Gastroesophageal sphincter (tissue), 4 donors: ENCODE measurements at regions not wholly inside any gene's neighbourhood (a gene's known extent, or its start where the extent isn't known, plus 50 kb on each side); places are given as distances from the start of the nearest gene placed in this dataset.

Experiments used
- ATAC-seq: fragments of 150-250 bp; one replicate; pipeline ENCODE4 v1.9.1; 2016; ENCODE audit warnings: mild to moderate bottlenecking, moderate library complexity
- H3K27ac ChIP-seq, 4 donors: fragments of 200-600 bp; sonication (generic) in 3 of 4; 1 replicate in 3 of 4; 2 replicates in 1 of 4; pipeline ENCODE4 v1.5.1; 2016 to 2019
- H3K27me3 ChIP-seq: fragments of 200-600 bp; sonication (generic); one replicate; pipeline ENCODE4 v1.5.1; 2019
- H3K36me3 ChIP-seq, 2 donors: fragments of 200-600 bp; sonication (generic); one replicate each; pipeline ENCODE4 v1.5.1; 2019; ENCODE audit warnings: control low read depth in 1 of 2
- H3K4me1 ChIP-seq, 3 donors: fragments of 200-600 bp; sonication (generic); 1 replicate in 2 of 3; 2 replicates in 1 of 3; pipeline ENCODE4 v1.5.1; 2016 to 2019; ENCODE audit warnings: control low read depth in 2 of 3
- H3K4me3 ChIP-seq, 2 donors: fragments of 200-600 bp; sonication (generic); one replicate each; pipeline ENCODE4 v1.5.1; 2019; ENCODE audit warnings: mild to moderate bottlenecking in 1 of 2, moderate library complexity in 1 of 2
- H3K9me3 ChIP-seq, 3 donors: fragments of 200-600 bp; sonication (generic); one replicate each; pipeline ENCODE4 v1.5.1; 2017 to 2019; ENCODE audit warnings: control low read depth in 2 of 3
- EP300 ChIP-seq: sonication (generic); formaldehyde crosslinking; IDR thresholded peaks from one replicate; pipeline ENCODE4 v1.6.1; 2017; ENCODE audit warnings: antibody characterized with exemption, mild to moderate bottlenecking
- POLR2A ChIP-seq, 2 donors: fragments of 450-650 bp; IDR thresholded peaks; one replicate each; pipeline ENCODE4 v1.6.1; 2017; ENCODE audit warnings: antibody characterized with exemption in 2 of 2, mild to moderate bottlenecking in 2 of 2, moderate library complexity in 1 of 2
- POLR2AphosphoS5 ChIP-seq: sonication (generic); formaldehyde crosslinking; IDR thresholded peaks from one replicate; pipeline ENCODE4 v1.6.1; 2017; ENCODE audit warnings: antibody characterized with exemption
- WGBS, 2 donors: methylation state at CpG; one replicate each; pipeline ENCODE4 v1.1.5; 2018; ENCODE audit warnings: low coverage in 1 of 2; 5-methylcytosine and 5-hydroxymethylcytosine counted together
- TF ChIP-seq, protein P1 (sequence below), 4 experiments: fragments of 200-600 bp in 2 of 4; fragments of 450-650 bp in 2 of 4; sonication (generic) in 1 of 4; IDR thresholded peaks; one replicate each; pipeline ENCODE4 v1.5.1; 2017 to 2019; ENCODE audit warnings: antibody characterized with exemption in 4 of 4, mild to moderate bottlenecking in 2 of 4, moderate library complexity in 2 of 4

DNA sequence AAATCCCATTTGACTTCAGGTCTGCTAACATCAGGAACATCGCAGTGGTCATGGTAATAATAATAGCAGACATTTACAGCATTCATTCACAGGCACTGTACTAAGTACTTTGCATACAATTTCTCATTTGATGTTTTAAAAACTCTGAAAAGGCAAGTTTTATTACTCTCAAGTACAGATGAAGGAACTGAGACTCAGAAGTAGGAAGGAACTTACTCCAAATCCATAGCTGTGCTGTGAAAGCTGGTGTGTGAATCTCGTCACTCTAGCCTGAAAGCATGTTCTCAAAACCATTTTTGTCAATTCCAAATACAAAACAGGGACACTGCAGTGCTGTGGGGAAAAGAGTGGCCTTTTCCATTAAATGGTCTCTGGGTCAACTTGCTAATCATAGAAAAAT lies 179.9 kb downstream of the FAM43A start:
- H3K27ac ChIP-seq: peak overlapping the region in 3 of 4 donors; percentile 7 to 44 (median 36)
- peaks cover 0 to 6% (median 0%) of the 10 kb centered on the region in 3 donors for H3K9me3 ChIP-seq
- no peak overlapping the region for H3K4me3 ChIP-seq
- H3K27me3 ChIP-seq: no peaks in the 10 kb centered on the region
- H3K36me3 ChIP-seq: no peaks in the 10 kb centered on the region
- 69 to 85% methylated on average over 2 of the region's 2 CpGs for WGBS, 2 donors
- peaks cover 0 to 19% (median 0%) of the 10 kb centered on the region in 3 donors for H3K4me1 ChIP-seq
- ATAC-seq: no peak
- no peak for TF ChIP-seq EP300
- TF ChIP-seq, protein P1, sequence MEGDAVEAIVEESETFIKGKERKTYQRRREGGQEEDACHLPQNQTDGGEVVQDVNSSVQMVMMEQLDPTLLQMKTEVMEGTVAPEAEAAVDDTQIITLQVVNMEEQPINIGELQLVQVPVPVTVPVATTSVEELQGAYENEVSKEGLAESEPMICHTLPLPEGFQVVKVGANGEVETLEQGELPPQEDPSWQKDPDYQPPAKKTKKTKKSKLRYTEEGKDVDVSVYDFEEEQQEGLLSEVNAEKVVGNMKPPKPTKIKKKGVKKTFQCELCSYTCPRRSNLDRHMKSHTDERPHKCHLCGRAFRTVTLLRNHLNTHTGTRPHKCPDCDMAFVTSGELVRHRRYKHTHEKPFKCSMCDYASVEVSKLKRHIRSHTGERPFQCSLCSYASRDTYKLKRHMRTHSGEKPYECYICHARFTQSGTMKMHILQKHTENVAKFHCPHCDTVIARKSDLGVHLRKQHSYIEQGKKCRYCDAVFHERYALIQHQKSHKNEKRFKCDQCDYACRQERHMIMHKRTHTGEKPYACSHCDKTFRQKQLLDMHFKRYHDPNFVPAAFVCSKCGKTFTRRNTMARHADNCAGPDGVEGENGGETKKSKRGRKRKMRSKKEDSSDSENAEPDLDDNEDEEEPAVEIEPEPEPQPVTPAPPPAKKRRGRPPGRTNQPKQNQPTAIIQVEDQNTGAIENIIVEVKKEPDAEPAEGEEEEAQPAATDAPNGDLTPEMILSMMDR (IDR thresholded peaks at IDR 0.05): no peak
- TF ChIP-seq POLR2A (IDR thresholded peaks at IDR 0.05): no peak

DNA sequence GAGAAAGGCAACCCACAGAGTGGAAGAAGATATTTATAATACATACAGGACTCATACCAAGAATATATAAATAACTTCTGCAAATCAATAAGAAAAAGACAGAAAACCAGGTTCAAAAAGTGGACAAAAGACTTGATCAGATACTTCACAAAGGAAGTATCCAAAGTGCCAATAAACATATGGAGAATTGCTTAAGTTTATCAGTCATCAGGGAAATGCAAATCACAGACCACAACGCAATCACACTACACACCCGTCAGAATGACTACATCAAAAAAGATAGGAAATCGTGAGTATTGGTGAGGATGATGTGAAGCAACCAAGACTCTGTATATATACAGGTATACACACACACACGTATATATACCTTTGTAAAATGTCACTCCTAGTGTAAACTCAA lies 180.6 kb downstream of the FAM43A start:
- Histone ChIP-seq H3K27ac (no peak overlapping the region), H3K4me3 (no peak overlapping the region), H3K9me3 (peaks cover 0 to 6% (median 0%) of the 10 kb centered on the region in 3 donors), H3K27me3 (no peaks in the 10 kb centered on the region), H3K36me3 (no peaks in the 10 kb centered on the region), H3K4me1 (peaks cover 0 to 25% (median 6%) of the 10 kb centered on the region in 3 donors)
- TF ChIP-seq, protein P1 (IDR thresholded peaks at IDR 0.05): no peak
- no peak for TF ChIP-seq EP300
- TF ChIP-seq POLR2A (IDR thresholded peaks at IDR 0.05): no peak
- no peak for TF ChIP-seq POLR2AphosphoS5
- WGBS, 2 donors: 75 to 85% methylated on average over 4 of the region's 4 CpGs
- ATAC-seq: no peak

DNA sequence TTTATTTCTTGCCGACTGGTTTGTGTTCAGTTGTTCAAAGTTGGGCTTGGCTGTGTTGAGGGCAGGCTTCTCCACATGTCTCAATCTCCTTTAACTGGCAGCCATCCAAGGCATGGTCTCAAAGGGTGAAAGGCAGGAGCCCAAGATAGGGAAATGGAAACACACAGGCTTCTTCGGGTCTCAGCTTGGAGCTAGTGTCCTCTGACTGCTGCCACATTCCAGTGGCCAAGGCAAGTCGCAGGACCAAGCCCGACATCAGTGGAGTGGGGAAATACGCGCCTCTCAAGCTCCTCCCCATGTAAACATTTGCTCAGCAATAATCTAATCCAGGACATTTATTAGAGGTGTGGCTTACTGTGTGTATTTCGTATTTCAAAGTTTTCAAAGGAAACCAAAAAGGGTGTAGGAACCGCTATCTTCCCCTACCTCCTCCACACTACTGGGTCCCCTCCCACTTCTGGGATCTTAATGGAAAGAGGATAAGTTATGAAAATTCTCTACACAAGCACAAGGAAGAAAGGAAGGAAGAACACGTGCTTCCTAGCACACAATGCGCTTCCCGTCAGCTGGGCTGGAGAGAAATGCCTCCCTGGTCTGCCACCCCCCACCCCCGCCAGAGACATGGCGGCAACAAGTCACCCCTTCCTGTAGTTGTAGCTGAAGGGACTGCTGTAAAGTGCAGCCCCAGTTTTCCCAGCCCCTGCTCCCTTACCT lies 181.7 kb downstream of the FAM43A start:
- no peak overlapping the region for H3K4me3 ChIP-seq
- H3K27ac ChIP-seq: peak overlapping the region in 3 of 4 donors; percentile 8 to 52 (median 10)

DNA sequence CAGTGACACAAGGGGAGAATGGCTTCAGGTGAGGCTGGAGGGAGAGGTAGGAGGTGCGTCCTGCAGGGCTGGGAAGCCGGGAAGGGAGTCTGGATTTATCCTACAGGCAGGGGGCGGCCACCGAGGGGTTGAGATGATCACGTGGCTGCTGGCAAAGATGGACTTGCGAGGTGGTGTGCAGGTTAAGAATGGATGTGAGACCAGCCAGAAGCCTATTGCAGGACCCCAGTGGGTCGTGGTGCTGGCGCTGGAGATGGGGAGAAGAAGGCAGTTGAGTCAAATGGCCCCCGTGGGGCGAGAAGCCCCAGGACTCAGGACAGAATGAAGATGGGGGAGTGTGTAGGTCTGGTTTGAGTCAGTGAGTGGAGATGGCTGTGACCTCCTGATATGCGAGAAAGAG lies 183.1 kb downstream of the FAM43A start:
- TF ChIP-seq POLR2AphosphoS5 (no peak), POLR2A (IDR thresholded peaks at IDR 0.05) (no peak), EP300 (no peak)
- TF ChIP-seq, protein P1 (IDR thresholded peaks at IDR 0.05): no peak
- H3K4me3 ChIP-seq: no peak overlapping the region
- H3K27ac ChIP-seq: no peak overlapping the region
- H3K9me3 ChIP-seq: peaks cover 0 to 6% (median 0%) of the 10 kb centered on the region in 3 donors
- peaks cover 0 to 44% (median 22%) of the 10 kb centered on the region in 3 donors for H3K4me1 ChIP-seq
- no peaks in the 10 kb centered on the region for H3K27me3 ChIP-seq
- ATAC-seq: no peak
- no peaks in the 10 kb centered on the region for H3K36me3 ChIP-seq
- WGBS, 2 donors: 74 to 89% methylated on average over 6 to 10 of the region's 11 CpGs

More for the DNA sequence above, 181.7 kb downstream of the FAM43A start:
- Histone ChIP-seq H3K9me3 (peaks cover 0 to 6% (median 0%) of the 10 kb centered on the region in 3 donors), H3K27me3 (no peaks in the 10 kb centered on the region), H3K36me3 (no peaks in the 10 kb centered on the region), H3K4me1 (peaks cover 0 to 37% (median 18%) of the 10 kb centered on the region in 3 donors)
- ATAC-seq: peak; percentile 39
- WGBS, 2 donors: 60 to 68% methylated on average over 6 to 8 of the region's 13 CpGs
- no peak for TF ChIP-seq EP300
- TF ChIP-seq POLR2AphosphoS5: peak; percentile 48

DNA sequence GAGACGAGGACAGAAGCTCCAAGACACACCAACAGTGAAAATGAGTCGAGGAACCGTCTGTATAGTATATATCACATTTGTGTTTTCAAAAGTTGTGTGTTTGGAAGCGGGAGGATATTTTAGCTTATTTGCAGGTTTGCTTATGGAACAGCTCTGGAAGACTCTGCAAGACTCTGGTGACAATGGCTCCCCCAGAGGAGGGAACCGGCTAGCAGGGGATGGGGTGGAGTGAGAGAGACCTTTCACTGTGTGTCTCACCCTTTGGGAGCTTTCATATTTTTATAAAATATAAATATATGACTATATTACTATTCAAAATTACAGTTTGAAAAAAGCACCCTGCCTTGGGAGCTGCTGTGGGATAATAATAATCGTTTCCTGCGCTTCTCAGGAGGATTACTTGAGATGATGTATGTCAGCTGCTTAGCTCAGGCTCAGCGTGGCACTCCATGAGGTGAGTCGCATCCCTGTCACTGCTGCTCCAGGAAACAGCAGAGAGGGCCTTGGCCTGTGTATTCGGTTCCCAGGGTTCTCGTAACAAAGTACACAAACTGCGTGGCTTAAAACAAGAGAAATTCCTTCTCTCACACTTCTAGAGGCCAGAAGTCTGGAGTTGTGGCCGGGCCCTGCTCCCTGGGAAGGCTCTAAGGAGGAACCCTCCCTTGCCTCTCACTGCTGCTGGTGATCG lies 183.9 kb downstream of the FAM43A start:
- Histone ChIP-seq H3K4me1 (peaks cover 0 to 40% (median 22%) of the 10 kb centered on the region in 3 donors), H3K4me3 (no peak overlapping the region), H3K9me3 (peaks cover 0 to 6% (median 0%) of the 10 kb centered on the region in 3 donors), H3K27ac (peak overlapping the region in 1 of 4 donors; percentile 20), H3K36me3 (no peaks in the 10 kb centered on the region), H3K27me3 (no peaks in the 10 kb centered on the region)
- no peak for ATAC-seq
- TF ChIP-seq, protein P1 (IDR thresholded peaks at IDR 0.05): no peak
- TF ChIP-seq POLR2A (IDR thresholded peaks at IDR 0.05): no peak
- TF ChIP-seq EP300: no peak
- no peak for TF ChIP-seq POLR2AphosphoS5
- 88 to 89% methylated on average over 5 to 12 of the region's 14 CpGs for WGBS, 2 donors
